Epithelial cell of esophagus (primary cell): ENCODE measurements at regions not wholly inside any gene's neighbourhood (a gene's known extent, or its start where the extent isn't known, plus 50 kb on each side); places are given as distances from the start of the nearest gene placed in this dataset.

Source experiments
- DNase-seq: peaks from one replicate; pipeline ENCODE4 v3.0.0; 2010; ENCODE audit warnings: low read depth
- H3K4me3 ChIP-seq: 2 replicates; pipeline ENCODE4 v1.5.1; 2011; ENCODE audit warnings: mild to moderate bottlenecking, low read length, control low read depth
- TF ChIP-seq, protein P1 (sequence below): IDR thresholded peaks from 2 replicates; pipeline ENCODE4 v1.5.1; 2011; ENCODE audit warnings: low read depth, mild to moderate bottlenecking, low read length, control low read depth, inconsistent platforms; ENCODE audit not compliant: insufficient read depth; ENCODE audit errors: missing control alignments

DNA sequence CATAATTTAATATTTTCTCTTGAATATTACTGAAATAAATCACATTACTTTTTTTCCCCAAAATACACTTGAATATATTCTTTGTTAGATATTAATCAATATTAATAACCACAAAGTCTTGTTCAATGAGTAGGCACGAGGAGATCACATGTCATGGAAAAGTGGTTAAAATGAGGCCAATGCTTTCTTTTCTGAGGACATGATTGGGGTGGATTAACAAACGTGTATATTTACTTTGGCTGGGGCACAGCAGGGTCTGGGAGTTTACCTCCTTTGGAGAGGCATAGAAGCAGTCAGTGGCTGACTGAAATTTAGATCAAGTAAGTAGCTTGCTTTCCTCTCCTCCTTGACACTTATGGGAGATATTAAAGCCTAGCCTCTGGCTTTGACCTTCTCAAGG lies 664.3 kb upstream of the B3GALT2 start:
- DNase-seq = no peak
- no peak overlapping the region for H3K4me3 ChIP-seq
- TF ChIP-seq, protein P1, sequence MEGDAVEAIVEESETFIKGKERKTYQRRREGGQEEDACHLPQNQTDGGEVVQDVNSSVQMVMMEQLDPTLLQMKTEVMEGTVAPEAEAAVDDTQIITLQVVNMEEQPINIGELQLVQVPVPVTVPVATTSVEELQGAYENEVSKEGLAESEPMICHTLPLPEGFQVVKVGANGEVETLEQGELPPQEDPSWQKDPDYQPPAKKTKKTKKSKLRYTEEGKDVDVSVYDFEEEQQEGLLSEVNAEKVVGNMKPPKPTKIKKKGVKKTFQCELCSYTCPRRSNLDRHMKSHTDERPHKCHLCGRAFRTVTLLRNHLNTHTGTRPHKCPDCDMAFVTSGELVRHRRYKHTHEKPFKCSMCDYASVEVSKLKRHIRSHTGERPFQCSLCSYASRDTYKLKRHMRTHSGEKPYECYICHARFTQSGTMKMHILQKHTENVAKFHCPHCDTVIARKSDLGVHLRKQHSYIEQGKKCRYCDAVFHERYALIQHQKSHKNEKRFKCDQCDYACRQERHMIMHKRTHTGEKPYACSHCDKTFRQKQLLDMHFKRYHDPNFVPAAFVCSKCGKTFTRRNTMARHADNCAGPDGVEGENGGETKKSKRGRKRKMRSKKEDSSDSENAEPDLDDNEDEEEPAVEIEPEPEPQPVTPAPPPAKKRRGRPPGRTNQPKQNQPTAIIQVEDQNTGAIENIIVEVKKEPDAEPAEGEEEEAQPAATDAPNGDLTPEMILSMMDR = no peak

DNA sequence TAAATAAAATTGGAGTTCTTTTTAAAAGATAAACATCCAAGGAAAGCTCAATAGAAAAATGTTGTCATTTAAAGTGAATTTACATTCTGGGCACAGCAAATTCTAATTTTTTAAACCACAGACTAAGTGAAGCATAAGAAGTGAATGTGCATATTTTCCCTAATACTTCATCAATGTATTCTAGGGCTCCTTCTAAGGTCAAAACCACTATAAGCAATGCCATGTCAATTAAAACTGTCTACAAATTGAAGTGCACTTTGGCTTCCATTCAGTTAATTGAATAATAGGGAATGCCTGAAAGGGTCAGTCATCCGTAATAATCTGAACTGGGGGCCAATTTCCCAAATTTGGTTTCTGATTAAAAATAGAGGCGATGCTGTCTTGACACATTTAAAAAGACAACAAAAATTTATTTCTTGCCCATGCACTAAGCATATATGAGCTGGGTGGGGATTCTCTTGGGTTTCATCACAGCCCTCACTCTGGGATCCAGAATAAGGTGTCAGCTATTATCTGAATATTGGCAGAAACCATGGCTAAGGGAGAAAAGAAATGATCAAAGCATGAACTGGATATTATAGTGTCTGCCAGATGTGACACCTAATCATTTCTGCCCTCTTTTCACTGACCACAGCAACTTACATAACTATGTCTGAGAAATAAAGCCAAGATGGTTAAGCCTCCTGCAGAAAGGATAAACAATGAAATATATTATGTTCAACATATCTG lies 660.6 kb upstream of the B3GALT2 start:
- no peak for DNase-seq
- H3K4me3 ChIP-seq = no peak overlapping the region
- TF ChIP-seq, protein P1 = no peak

- peak; percentile 4 for DNase-seq
- H3K4me3 ChIP-seq = no peak overlapping the region
- TF ChIP-seq, protein P1 = no peak
Observed at GRCh38 chr1:193846411-193846810, 660.0 kb upstream of the B3GALT2 start.

GRCh38 chr1:193841857-193842256 lies 655.4 kb upstream of the B3GALT2 start:
- TF ChIP-seq, protein P1 = no peak
- DNase-seq = no peak
- no peak overlapping the region for H3K4me3 ChIP-seq

DNA sequence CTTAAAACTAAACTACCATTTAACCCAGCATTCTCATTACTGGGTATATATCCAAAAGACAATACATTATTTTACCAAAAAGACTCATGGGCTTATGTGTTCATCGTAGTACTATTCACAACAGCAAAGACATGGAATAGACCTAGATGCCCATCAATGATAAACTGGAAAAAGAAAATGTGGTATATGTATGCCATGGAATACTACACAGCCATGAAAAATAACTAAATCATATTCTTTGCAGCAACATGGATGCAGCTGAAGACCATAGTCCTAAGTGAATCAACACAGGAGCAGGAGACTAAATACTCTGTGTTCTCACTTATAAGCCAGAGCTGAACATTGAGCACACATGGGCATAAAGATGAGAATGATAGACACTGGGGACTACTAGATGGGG lies 645.1 kb upstream of the B3GALT2 start:
- no peak for DNase-seq
- H3K4me3 ChIP-seq = no peak overlapping the region
- TF ChIP-seq, protein P1 = no peak

DNA sequence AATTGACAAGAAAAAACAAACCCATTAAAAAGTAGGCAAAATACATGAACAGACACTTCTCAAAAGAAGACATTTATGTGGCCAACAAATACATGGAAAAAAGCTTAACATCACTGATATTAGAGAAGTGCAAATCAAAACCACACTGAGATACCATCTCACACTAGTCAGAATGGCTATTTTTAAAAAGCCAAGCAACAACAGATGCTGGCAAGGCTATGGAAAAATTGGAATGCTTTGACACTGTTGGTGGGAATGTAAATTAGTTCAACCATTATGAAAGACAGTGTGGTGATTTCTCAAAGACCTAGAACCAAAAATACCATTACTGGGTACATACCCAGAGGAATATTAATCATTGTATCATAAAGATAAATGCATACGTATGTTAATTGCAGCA lies 641.1 kb upstream of the B3GALT2 start:
- no peak for DNase-seq
- TF ChIP-seq, protein P1 = no peak
- H3K4me3 ChIP-seq = no peak overlapping the region

DNA sequence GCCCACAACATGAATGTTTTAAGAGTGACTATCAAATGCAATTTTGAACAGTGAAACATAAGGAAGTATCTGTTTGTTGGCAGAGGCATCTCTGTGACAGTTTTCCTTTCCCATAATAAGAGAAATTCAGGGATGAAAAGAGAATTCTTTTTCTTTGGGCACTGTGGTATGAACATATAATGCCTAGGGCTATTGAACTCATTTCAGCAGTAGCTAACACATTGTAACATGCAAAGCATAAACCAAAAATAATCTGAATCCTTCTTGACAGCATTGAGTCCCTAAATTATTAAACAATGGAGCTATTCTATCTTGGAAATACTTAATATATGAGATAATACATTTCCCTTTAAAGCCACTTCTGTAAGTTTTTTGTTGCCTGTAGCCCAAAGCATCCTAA lies 633.0 kb upstream of the B3GALT2 start:
- TF ChIP-seq, protein P1 = no peak
- no peak for DNase-seq
- H3K4me3 ChIP-seq = no peak overlapping the region
